SK-N-DZ (cell line): ENCODE measurements at regions not wholly inside any gene's neighbourhood (a gene's known extent, or its start where the extent isn't known, plus 50 kb on each side); places are given as distances from the start of the nearest gene placed in this dataset.

Source experiments
- DNase-seq: peaks from one replicate; pipeline ENCODE4 v3.0.0-alpha.2; 2015; ENCODE audit warnings: low spot score

GRCh38 chr22:22394591-22394990 is 114.0 kb downstream of the ZNF280B start:
- DNase-seq: no peak

GRCh38 chr22:22395245-22395644 is 113.3 kb downstream of the ZNF280B start:
- no peak for DNase-seq

- no peak for DNase-seq
These were observed 111.7 kb downstream of the ZNF280B start for GRCh38 chr22:22396741-22397291.

- no peak for DNase-seq
These were observed 111.2 kb downstream of the ZNF280B start for GRCh38 chr22:22397292-22397870.

GRCh38 chr22:22397875-22398524 is 110.5 kb downstream of the ZNF280B start:
- no peak for DNase-seq

GRCh38 chr22:22398530-22399327 is 109.8 kb downstream of the ZNF280B start:
- DNase-seq: no peak

- no peak for DNase-seq
These were observed 108.4 kb downstream of the ZNF280B start for GRCh38 chr22:22400099-22400498.

- DNase-seq: no peak
These were observed 107.6 kb downstream of the ZNF280B start for GRCh38 chr22:22400964-22401363.

- no peak for DNase-seq
These were observed 107.2 kb downstream of the ZNF280B start for GRCh38 chr22:22401381-22401780.

GRCh38 chr22:22403306-22403705 is 105.2 kb downstream of the ZNF280B start:
- DNase-seq: no peak

- DNase-seq: no peak
These were observed 104.8 kb downstream of the ZNF280B start for GRCh38 chr22:22403771-22404170.

- no peak for DNase-seq
These were observed 103.8 kb downstream of the ZNF280B start for GRCh38 chr22:22404598-22405284.

GRCh38 chr22:22406445-22407027 is 102.0 kb downstream of the ZNF280B start:
- DNase-seq: no peak

GRCh38 chr22:22407061-22407460 is 101.5 kb downstream of the ZNF280B start:
- no peak for DNase-seq

- no peak for DNase-seq
These were observed 100.3 kb downstream of the ZNF280B start for GRCh38 chr22:22408269-22408668.

GRCh38 chr22:22408731-22409696 is 99.5 kb downstream of the ZNF280B start:
- DNase-seq: peak; percentile 54

GRCh38 chr22:22410121-22410520 is 98.4 kb downstream of the ZNF280B start:
- DNase-seq: no peak

- DNase-seq: no peak
These were observed 97.9 kb downstream of the ZNF280B start for GRCh38 chr22:22410677-22411076.

- DNase-seq: no peak
These were observed 94.3 kb downstream of the ZNF280B start for GRCh38 chr22:22414266-22414665.

GRCh38 chr22:22417495-22418162 is 90.9 kb downstream of the ZNF280B start:
- DNase-seq: no peak
